ENCODE measurements at regions not wholly inside any gene's neighbourhood (a gene's known extent, or its start where the extent isn't known, plus 50 kb on each side); places are given as distances from the start of the nearest gene placed in this dataset.

DNA sequence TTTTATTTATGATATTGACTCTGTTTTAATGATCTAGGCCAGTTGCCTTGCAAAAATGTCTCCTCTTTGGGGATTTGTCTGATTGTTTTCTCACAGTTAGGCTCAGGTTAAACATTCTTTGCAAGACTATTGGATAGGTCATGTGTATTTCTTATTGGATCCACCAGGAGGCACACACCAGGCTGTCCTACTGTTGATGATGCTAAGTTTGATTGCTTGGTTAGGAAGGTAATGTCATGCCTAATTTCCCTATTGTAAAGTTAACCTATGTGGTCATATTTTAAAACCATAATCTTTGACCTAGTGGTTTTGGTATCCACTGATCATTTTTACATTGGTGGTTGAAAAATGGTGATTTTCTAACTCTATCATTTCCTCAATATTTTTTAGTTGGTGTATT is 137.1 kb downstream of the BRMS1L start:
- Histone ChIP-seq H3K36me3 (replicated peaks in 1 of 2) (no peaks in the 10 kb centered on the region), H3K4me1 (replicated peaks in 1 of 2) (peaks cover 0 to 10% of the 10 kb centered on the region in 2 donors), H3K4me3 (no peak overlapping the region), H3K27ac (no peak overlapping the region), H3K27me3 (no peaks in the 10 kb centered on the region), H3K9me3 (replicated peaks in 1 of 3) (no peaks in the 10 kb centered on the region)
- intact Hi-C loops (cut with DNase I), result no loop called here
- no peak for TF ChIP-seq POLR2A (IDR thresholded peaks at IDR 0.05)
- TF ChIP-seq, protein P1, sequence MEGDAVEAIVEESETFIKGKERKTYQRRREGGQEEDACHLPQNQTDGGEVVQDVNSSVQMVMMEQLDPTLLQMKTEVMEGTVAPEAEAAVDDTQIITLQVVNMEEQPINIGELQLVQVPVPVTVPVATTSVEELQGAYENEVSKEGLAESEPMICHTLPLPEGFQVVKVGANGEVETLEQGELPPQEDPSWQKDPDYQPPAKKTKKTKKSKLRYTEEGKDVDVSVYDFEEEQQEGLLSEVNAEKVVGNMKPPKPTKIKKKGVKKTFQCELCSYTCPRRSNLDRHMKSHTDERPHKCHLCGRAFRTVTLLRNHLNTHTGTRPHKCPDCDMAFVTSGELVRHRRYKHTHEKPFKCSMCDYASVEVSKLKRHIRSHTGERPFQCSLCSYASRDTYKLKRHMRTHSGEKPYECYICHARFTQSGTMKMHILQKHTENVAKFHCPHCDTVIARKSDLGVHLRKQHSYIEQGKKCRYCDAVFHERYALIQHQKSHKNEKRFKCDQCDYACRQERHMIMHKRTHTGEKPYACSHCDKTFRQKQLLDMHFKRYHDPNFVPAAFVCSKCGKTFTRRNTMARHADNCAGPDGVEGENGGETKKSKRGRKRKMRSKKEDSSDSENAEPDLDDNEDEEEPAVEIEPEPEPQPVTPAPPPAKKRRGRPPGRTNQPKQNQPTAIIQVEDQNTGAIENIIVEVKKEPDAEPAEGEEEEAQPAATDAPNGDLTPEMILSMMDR (IDR thresholded peaks at IDR 0.05), result no peak
- no peak for DNase-seq

DNA sequence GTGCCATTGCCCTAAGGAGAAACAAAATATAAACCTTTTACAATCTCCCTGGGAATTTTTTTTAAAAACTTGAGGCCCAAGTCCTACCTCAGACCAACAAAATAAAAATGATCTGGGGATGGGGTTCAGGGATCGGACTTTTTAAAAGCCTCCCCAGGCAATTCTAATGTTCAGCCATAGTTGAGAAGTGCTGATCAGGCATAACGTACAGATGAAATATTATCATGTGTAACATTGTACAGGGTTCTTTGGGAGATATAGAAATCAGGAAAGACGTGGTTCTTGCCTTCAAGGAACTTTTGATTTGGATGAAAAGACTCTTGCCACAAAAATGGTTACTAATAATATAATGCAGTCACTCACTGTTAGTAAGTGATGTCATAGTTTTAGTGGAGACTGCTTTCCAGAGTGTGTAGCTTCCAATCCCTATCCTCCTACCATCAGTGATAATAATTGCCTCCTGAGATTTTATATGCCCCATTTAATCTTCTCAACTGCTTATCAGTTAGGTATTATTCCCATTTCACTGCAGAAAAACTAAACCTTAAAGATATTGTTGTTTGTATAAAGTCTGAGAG is 135.6 kb downstream of the BRMS1L start:
- Histone ChIP-seq H3K9me3 (replicated peaks in 1 of 3) (no peaks in the 10 kb centered on the region), H3K4me1 (replicated peaks in 1 of 2) (peaks cover 0 to 10% of the 10 kb centered on the region in 2 donors), H3K27ac (no peak overlapping the region), H3K4me3 (no peak overlapping the region), H3K36me3 (replicated peaks in 1 of 2) (no peaks in the 10 kb centered on the region), H3K27me3 (no peaks in the 10 kb centered on the region)
- TF ChIP-seq POLR2A (IDR thresholded peaks at IDR 0.05), result no peak
- TF ChIP-seq, protein P1 (IDR thresholded peaks at IDR 0.05), result no peak
- 81 to 85% (median 83%) methylated on average over 3 of the region's 3 CpGs for WGBS, 4 donors
- no peak for DNase-seq
- intact Hi-C loops (cut with DNase I), result no loop called here

DNA sequence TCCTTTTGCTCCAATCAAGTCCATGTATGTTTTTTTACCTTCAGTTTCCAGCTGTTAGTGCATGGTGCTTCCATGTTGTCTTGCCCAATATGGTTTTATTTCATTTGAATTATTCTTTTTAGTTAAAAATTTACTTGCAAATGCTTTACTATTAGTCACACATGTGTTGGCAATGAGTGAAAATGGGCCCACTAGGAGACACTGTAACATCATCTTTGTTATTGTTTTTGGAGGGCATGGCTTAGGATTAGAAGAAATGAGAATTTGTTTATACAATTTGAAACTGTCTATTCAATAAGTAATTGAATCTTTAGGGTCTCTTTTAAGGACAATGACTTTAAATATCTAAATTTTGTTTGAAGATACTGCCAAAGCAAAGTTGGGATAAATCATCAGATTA is 133.7 kb downstream of the BRMS1L start:
- Histone ChIP-seq H3K4me1 (replicated peaks in 1 of 2) (peaks cover 0 to 10% of the 10 kb centered on the region in 2 donors), H3K27me3 (no peaks in the 10 kb centered on the region), H3K4me3 (no peak overlapping the region), H3K27ac (no peak overlapping the region), H3K9me3 (replicated peaks in 1 of 3) (no peaks in the 10 kb centered on the region), H3K36me3 (replicated peaks in 1 of 2) (no peaks in the 10 kb centered on the region)
- DNase-seq, result no peak
- TF ChIP-seq, protein P1 (IDR thresholded peaks at IDR 0.05), result no peak
- TF ChIP-seq POLR2A (IDR thresholded peaks at IDR 0.05), result no peak
- intact Hi-C loops (cut with DNase I), result no loop called here

DNA sequence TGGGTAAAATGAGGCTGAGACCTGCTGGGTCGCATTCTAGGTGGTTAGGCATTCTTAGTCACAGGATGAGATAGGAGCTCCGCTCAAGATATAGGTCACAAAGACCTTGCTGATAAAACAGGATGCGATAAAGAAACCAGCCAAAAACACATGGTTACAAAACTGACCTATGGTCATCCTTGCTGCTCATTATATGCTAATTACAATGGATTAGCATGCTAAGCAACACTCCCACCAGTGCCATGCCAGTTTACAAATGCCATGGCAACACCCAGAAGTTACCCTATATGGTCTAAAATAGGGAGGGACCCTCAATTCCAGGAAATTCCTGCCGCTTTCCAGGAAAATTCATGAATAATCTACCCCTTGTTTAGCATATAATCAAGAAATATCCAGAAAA is 132.4 kb downstream of the BRMS1L start:
- Histone ChIP-seq H3K4me3 (no peak overlapping the region), H3K27ac (no peak overlapping the region), H3K9me3 (replicated peaks in 1 of 3) (no peaks in the 10 kb centered on the region), H3K4me1 (replicated peaks in 1 of 2) (peaks cover 0 to 10% of the 10 kb centered on the region in 2 donors), H3K36me3 (replicated peaks in 1 of 2) (no peaks in the 10 kb centered on the region), H3K27me3 (no peaks in the 10 kb centered on the region)
- TF ChIP-seq, protein P1 (IDR thresholded peaks at IDR 0.05), result no peak
- TF ChIP-seq POLR2A (IDR thresholded peaks at IDR 0.05), result no peak
- intact Hi-C loops (cut with DNase I), result no loop called here
- peak in 1 of 7 donors; percentile 10 for DNase-seq
- 57 to 73% (median 63%) methylated on average over 4 of the region's 4 CpGs for WGBS, 4 donors

Data from adrenal gland (tissue), 9 donors.